Stimulated activated CD4-positive, alpha-beta T cell treated with anti-CD3 and anti-CD28 coated beads, Interleukin-4, amount 100 ng/mL, for 4 hours (primary cell): ENCODE measurements at regions not wholly inside any gene's neighbourhood (a gene's known extent, or its start where the extent isn't known, plus 50 kb on each side); places are given as distances from the start of the nearest gene placed in this dataset.

Source experiments
- DNase-seq, 2 experiments: peaks; one replicate each; pipeline ENCODE4 v3.0.0-alpha.2; 2020

DNA sequence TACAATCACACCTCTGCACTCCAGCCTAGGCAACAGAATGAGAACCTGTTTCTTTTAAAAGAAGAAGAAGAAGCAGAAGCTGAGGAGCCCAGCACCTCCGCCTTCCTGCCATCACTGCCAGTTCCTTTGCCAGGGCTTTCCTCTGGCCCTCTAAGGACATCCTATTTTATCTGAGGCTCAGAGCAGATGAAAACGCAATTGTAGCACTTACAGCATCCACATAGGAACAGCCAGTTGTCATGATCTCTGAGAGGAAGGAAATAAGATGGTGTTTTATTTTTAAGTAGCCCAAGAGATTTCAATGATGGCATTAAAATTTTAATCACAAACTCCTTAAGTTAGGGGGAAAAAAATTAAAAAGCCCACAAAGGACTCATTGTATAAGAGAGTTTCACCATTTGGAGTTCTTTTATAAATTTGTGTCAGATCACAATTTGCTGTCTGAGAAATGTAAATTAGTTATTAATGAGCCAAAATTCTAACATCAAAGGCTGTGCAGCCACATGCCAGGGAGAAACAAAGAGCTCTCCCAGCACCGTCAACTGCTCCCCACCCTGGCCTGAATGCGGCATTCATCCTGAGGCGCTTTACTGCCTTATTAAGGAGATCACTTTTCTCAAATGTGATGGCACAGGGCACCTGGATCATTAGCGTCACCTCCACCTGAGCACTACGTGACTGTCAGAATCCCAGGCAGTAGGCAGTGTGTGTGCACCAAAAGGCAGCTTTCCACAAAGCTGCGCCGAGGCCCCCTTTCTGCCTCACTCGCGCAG is 393.0 kb downstream of the FOXO1 start:
- DNase-seq, result no peak

DNA sequence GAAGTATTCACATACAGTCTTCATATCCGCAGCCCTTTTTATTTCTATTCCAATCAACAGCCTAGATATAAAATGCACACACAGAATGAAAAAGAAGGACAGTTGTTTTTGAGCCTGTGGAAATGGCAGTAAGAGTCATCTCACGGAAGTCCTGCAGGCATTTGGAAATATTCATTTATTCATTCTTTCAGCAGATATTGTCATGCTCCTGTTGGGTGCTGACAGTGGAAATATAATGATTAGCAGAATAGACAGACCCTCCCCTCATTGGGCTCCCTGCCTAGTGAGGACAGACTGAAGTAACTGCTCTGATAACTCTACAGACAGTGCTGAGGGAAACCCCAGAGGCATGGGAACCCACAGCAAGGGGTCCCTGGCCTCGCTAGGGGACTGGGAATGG is 392.3 kb downstream of the FOXO1 start:
- DNase-seq, result no peak

DNA sequence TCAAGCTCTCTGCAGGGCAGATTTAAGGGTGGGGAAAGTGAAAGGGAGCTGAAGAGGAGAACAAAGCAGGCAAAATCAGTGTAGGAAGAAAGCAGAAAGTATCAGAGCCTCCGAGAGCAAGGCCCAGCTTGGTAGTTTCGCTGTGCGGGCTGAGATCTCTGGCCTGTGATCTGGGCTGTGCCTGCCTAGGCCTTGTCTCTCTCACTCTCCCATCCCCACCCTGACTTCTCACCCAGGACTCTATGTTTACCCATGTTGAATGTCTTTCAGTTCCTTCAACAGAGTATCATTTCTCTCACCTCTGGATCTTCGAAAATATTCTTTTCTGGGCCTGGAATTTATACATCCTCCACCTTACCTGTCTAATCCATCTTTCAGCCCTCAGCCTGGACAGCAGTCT is 391.3 kb downstream of the FOXO1 start:
- DNase-seq, result no peak

DNA sequence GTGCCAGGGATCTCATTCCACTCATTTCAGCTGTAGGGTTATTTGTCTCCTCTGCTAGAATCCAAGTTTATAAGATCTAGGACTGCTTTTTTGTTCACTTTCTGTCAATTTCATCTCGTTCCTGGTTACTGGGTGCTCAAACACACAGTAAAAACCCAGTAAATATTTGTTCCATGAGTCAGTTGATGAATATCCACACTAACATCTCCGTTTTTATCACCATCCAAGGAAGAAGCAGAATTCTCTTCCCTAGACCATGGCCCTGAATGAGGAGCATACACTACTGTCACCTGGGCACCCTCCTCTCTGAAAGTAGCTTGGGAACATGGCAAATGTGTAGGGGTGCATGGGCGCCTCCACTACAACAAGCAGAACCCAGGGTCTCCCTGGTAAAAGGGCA is 390.8 kb downstream of the FOXO1 start:
- no peak for DNase-seq

DNA sequence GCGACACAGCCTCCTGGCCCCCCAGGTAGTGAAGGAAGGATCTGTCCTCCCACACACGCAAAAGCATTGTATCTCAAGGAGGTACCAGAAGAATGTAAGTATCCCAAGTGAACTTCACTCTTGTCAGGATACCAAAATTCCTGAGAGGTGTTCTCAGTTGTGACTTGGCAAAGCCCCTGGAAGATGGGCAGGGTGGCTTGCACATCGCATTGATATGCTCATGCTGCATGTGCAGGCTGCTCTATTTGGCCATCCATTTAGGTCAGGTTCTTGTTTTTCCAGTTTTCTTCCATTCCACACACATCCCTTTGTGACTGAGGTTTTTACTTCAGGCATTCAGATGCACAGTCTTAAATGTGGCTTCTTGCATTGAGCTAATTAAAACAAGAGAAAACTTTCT is 382.8 kb downstream of the FOXO1 start:
- no peak for DNase-seq

DNA sequence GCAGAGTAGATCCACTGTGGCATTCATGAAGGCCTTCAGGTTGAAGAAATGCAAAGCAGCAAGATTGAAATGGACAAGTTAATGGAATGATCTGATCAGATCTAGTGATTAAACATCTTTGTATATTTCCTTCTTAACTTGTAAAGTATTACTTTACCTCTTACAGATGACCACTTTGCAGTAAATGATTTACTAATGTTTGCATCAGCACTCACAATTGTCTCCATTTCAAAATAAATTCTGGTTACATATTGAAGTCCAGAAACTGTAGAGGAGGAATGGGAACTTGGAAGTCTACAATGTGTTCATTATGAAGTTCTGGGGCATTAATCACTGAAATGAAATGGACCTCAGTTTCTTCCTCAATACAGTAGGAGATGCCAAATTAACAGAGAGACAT is 380.8 kb downstream of the FOXO1 start:
- no peak for DNase-seq

DNA sequence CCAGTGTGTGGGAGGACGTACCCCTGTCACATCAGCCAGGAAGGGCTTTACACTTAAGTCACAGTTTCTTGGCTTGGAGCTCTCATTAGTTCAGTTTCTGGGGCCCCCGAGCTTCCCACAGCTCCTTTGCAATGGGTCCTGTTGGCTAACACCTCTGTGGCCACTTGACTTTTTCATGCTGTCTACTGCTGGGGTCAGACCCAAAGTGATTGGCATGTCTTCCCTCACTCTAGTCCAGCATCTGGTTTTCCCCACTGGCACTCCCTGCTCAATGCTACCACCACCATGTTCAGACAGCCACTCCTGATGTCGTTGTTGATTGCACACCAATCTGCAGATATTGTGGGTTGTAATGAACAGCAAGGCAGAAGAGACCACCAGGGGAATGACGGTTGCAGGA is 379.0 kb downstream of the FOXO1 start:
- DNase-seq, result no peak

DNA sequence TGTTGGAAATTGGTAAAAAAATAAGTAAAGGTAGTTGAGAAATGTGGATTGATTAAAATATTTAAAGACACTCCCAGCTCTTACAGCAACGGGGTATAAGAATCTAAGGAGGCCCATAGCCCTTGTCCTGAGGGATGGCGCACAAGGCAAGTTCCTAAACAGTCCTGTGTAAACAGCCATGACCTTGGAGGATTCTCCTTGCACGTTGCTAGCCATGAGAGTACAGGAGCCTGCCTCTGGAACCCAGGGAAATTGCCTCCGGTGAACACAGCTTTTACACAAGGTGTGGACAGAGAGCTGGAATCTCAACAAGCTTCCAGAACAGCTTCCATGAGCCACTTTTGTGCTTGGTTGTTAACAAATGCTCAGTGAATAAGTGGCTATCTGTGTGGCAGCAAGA is 378.2 kb downstream of the FOXO1 start:
- no peak for DNase-seq

DNA sequence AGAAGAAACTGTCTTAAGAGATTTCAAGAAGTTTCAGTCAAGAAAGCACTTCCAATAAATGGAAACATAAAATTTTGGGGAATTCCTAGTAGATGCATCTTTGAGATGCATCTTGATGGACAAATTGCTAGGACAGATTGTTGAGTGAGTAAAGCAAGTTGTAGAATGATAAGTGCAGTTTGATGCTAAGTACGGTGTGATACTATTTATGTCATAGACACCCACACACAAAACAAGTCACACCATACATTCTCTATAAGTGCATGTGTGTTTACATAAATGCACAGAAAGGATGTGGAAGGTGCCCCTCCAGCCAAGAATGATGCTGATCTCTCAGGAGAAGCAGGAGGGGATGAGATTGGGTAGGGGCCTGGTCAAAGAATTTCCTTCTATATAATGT is 375.7 kb downstream of the FOXO1 start:
- no peak for DNase-seq

DNA sequence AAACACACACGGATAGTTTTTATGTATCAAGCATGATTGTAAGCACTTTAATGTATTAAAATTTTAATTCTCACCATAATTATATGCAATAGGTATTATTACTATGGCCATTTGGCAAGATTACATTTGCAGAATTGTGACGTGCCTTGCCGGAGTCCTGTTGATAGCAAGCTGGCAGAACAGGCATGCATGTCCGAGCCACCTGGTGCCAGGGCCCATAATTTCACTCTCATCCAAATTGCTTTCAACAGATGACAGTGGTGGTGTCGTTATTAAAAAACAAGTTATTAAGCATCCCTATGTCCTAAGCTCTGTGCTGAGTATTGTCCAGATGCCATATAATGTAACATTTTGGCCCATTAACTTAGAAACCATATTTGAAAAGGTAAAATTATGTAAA is 374.3 kb downstream of the FOXO1 start:
- DNase-seq, result no peak

DNA sequence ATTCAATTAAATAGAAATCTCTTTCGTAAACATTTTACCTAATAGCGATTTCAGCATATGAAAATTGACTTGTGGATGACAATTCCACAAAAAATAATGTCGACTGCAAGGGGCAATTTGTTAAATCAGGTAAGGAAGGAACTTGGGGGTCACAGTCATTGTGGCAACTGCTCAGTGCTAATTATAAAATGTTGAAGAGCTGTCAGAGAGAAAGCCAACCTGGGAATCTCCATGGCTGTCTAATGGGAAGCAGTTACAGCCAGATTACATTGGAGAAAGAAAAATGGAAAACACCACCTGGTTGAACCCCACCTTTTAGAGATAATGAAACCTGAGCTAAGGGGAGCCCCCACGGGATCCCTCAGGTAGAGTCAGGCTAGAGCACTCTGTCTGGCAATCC is 373.9 kb downstream of the FOXO1 start:
- DNase-seq, result no peak

DNA sequence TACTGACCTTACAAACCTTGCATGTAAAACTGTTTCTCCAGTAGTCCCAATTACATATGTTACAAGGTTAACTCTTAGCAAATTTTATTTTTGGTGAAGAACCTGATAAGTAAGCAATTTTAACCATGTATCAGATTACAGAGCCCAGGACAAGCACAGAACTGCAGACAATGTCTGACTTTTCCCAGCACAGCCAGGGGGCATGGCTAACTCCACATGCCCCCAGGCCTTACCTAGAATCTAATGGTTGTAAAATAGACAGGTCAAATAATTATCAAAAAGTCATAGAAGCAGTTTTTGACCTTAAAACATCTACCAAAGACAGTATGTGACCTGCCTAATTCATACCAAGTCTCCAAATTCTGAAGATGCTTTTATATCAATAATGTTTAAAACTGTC is 364.1 kb downstream of the FOXO1 start:
- no peak for DNase-seq

DNA sequence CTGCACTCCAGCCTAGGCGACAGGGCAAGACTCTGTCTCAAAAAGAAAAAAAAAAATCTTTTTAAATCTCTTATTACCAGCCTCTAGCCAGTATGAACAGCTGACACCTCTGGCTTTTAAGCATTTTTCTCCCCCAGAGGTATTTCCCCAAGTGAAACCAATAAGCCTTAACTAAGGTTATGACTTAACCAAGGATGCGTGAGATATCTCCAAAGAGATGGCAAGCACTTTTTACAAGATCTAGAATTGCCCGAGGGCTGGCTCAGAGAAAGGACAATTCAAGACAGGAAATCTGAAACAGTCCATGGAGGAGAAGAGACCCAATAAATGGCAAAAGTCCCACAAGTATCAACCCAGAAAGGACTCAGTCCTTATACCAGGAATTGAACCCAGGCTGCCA is 362.1 kb downstream of the FOXO1 start:
- DNase-seq, result no peak

DNA sequence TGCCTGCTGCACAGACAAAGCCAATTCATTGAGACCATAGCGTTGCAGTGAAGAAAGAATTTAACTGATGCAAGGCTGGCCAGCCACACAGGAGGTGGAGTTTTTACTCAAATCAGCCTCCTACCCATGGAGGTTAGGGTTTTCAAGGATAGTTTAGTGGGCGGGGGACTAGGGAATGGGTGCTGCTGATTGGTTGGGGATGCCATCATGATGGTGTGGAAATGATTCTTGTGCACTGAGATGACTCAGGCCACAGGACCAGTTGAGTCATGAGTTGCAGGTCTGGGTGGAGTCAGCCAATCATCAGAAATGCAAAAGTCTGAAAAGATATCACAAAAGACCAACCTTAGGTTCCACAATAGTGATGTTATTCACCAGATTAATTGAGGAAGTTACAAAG is 359.6 kb downstream of the FOXO1 start:
- DNase-seq, result peak in 1 of 2 experiments; percentile 55

DNA sequence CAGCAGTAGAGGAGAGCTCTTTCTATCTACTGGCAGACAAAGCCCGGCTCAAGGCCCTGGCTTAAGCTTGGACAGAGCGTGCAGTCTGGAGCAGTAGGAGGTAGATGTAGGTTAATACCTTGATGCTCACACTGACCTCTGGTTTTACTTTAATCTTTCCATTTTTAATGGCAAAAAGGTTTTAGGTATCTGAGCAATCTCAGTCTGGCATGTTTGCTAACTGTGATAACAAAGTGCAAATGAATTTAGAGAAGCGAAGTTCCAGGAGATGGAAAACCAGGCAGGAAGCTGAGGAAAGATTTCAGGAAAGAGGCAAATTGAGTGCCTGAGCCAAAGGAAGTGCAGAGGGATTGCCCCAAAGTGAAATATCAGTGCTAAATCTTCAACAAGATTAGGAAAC is 356.6 kb downstream of the FOXO1 start:
- no peak for DNase-seq

DNA sequence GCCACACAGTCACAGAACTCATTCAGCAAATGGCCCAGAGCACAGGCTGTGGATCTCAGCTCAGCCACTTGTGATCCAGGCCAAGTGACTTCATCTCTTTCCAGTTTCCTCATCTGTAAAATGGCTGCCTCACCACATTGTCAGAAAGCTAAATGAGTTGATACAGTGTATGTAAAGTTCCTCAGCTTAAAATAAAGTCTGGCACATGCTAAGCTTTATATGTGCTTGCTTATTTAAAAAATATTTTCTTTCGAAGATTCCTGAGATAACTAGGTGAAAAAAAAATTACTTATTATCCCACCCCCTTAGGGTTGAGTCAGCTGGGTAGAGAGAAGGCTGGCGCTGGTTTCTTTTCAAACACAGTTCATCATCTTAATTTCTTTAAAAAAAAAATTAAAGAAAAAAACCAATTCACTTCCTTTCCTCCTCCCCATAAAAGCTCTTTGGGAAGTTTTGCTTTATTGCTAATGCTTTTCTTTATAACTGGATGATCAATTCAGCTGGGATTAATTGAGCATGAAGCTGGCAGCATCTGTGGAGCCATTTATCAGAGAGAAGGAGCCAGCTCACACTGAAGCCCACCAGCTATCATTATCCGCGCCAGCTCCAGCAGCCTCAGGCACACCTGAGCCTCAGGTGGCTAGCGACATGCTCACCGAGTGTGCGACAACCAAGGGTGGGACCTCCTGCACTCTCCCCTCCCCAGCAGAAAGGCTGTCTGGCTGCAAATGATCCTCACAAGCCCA is 354.9 kb downstream of the FOXO1 start:
- DNase-seq, result no peak

DNA sequence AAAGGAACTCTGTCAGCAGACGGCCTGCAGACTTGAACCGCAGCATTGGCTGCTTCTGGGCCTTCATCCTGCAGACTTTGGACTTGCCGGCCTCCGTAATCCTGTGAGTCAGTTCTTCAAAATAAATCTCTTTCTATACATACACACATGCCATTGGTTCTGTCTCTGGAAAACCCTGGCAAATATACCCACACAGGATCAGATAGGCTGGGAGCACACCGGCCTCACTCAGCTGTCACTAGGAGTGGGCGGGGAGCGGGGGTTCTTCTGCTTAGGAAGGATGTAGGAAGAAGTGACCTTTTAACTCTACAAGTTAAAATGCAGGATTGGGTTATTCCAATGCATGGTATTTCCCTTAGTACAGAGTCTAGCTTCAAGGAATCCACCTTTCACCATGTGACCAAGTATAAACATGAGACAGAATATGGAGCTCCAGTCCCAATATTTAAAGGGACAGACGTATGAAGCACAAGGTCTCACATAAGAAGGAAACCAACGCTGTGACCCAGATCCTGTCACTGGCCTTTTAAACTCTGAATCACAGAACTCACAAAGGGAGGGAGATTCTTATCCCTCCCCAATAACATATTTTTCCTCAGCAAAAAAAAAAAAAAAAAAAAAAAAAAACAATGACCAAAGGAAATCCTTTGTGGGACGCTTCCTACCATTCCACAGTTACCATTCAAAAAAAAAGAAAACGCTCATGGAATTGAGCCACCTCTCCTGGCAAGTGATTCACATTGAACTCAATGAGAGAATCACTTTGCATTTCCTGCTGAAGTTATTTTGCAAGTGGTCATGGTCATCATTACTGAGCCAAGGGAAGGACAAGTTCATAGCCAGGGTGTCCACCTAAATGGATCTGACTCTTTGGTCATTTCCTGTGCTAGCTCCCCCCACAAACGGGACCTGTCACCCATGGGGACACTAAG is 352.9 kb downstream of the FOXO1 start:
- no peak for DNase-seq

DNA sequence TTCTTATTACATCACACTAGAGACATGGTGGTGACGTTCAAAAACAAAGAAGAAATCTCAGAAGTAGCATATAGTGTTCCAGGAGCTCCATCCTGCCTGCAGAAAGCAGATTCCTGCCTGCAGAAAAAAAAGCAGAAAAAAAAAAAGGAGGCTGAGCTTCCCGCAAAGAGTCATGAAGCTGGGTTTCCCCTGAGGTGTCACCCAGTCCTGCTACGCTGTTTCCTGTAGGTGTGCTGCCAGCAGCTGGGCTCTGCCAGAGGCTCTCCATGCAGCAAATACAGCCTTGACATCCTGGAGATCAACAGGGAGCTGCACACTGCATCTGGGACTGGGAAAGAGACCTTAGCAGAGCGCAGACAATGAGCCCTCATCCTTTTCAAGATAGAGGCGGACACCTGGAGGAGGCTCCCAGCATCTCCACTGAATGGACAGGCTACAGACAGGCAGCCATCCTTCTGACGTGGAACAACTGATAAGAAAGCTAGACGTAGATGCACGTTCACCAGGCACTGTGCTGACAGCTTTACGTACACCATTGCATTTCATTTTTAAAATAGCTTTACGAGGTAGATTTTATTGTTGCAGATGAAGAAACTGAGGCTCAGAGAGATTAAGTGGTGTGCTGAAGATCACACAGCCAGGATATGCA is 350.9 kb downstream of the FOXO1 start:
- DNase-seq, result peak; percentile 35 to 67

DNA sequence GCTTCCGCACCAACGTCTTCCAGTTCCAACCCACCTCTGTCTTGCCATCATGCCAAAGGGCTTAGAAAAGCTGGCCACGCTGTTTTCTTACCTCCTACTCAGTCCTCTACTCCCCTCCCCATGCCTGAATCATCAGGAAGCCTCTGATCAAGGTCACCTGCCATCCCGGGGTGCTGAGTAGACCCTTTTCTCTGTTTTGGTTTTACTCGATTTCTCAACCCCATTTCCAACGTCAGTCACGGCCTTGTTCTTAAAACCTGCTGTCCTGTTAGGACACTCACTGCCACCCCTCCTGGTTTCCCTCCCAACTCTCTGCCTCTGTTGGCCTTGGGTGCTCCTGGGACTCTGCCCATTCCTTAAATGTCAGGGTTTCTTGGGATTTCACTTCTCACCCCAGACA is 350.1 kb downstream of the FOXO1 start:
- DNase-seq, result peak in 1 of 2 experiments; percentile 28

DNA sequence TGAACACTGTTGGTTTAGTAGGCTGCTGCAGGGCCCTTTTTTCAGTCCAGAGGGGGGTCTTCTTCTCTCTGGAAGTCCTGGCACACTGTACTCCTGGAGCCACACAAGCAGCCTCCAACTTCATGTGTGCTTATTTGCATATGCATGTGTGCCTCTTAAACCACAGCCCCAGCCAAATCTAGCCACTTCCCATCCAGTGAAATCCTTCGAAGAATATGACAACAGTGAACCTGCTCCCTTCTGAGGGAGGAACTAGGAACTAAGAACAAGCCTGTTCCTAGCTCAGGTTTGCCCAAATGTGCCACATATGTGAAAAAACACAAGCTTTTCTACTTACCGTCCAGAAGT is 348.5 kb downstream of the FOXO1 start:
- DNase-seq, result no peak

DNA sequence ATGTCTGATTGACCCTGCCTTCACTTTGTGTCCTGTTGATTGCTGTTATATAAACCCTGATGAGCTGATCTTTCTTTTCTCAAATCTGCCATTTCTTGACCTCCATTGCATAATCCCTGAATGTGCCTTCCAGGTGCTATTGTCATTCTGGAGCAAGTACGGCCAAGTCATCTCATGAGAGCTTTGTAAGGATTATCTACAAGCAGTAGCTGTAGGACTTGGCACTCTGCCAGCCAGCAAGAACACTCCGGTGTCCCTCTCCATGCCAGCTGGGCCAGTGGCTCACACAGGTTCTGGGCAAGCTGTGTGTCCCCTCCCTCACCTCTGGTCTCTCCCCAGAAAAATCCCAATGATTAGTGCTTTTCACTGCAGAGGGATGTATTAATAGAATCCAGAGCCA is 348.1 kb downstream of the FOXO1 start:
- DNase-seq, result no peak

DNA sequence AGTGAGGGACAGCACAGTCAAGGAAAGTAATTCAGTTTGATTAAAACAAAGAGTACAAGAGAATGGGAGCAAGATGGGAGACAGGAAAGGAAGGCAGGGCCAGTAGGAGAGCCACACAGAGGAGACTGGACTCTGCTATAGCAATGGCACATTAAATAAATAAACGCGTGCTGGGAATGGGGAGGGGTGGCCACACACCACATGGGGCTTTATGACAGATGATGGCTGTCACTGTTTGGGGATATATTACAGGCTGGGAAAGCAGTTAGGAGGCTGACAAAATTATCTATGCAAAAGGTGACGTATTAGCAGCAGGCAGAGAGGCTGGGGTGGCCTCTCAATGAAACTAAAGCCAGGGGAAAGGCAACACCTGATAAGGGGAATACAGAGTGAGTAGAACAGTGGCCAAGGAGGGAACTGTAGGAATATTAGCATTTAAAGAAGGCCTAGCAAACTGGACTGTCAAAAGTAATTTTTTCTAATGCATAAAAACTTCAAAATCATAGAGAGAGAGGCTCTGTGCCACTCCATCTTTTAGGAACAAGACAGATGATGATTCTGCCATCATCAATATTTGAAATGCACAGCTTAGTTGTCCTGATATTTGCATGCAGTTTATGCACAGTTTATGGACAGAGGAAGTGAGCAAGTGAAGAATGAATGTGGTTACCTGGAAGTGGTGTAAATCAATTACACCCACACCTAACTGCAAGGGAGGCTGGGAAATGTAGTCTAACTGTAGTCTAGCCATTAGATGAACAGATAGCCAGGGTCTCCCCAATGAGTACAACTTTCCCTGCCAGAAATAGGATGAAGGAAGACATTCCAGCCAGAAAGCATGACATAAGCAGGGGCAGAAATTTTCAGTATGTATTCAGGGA is 346.5 kb downstream of the FOXO1 start:
- no peak for DNase-seq
